HEK293 (cell line): ENCODE measurements at regions not wholly inside any gene's neighbourhood (a gene's known extent, or its start where the extent isn't known, plus 50 kb on each side); places are given as distances from the start of the nearest gene placed in this dataset.

Experiments used
- CTCF ChIP-seq: fragments of 450-650 bp; formaldehyde crosslinking; IDR thresholded peaks from 2 replicates; pipeline ENCODE4 v1.5.1; 2016; ENCODE audit warnings: missing biosample characterization, missing genetic modification characterization
- GLIS1 ChIP-seq: fragments of 450-650 bp; formaldehyde crosslinking; IDR thresholded peaks from 2 replicates; pipeline ENCODE4 v1.5.1; 2016; ENCODE audit warnings: missing biosample characterization, missing genetic modification characterization
- ZBTB1 ChIP-seq: fragments of 450-650 bp; formaldehyde crosslinking; IDR thresholded peaks from 2 replicates; pipeline ENCODE4 v1.5.1; 2016; ENCODE audit warnings: missing biosample characterization, missing genetic modification characterization
- ZNF112 ChIP-seq: fragments of 450-650 bp; formaldehyde crosslinking; IDR thresholded peaks from 2 replicates; pipeline ENCODE4 v1.5.0; 2017; ENCODE audit warnings: missing biosample characterization, missing genetic modification characterization
- ZNF23 ChIP-seq: fragments of 450-650 bp; formaldehyde crosslinking; IDR thresholded peaks from 2 replicates; pipeline ENCODE4 v1.5.1; 2016; ENCODE audit warnings: missing biosample characterization, missing genetic modification characterization, borderline replicate concordance
- ZNF391 ChIP-seq: fragments of 450-650 bp; formaldehyde crosslinking; IDR thresholded peaks from 2 replicates; pipeline ENCODE4 v1.5.1; 2016; ENCODE audit warnings: low read depth, missing biosample characterization, missing genetic modification characterization, borderline replicate concordance
- ZNF785 ChIP-seq: fragments of 450-650 bp; formaldehyde crosslinking; IDR thresholded peaks from 2 replicates; pipeline ENCODE4 v1.5.1; 2016; ENCODE audit warnings: missing biosample characterization, missing genetic modification characterization
- ZNF791 ChIP-seq: fragments of 450-650 bp; formaldehyde crosslinking; IDR thresholded peaks from 2 replicates; pipeline ENCODE4 v1.5.1; 2016; ENCODE audit warnings: missing biosample characterization, missing genetic modification characterization

DNA sequence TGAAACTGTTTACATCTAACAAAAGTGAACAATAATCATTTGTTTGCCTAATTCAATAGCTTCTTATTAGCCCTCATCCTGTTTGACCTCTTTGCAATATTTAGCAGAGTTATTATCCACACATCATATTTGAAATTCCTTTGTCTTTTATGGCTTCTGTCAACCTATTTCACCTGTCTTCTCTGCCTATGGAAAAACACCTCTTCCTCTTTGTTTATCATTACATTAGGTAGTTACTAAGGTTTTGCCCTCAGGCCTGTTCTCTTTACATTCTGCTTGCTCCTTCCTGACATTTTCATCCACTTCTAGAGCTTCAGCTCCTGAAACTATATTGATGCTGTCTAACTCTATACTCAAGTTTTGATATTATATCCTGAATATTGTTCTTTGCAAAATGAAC, 183.0 kb downstream of the SUCNR1 start:
- TF ChIP-seq ZNF23 (tag by site-specific recombination): no peak
- no peak for TF ChIP-seq CTCF (tag by site-specific recombination)
- no peak for TF ChIP-seq ZBTB1
- TF ChIP-seq ZNF391: no peak
- no peak for TF ChIP-seq ZNF791
- TF ChIP-seq ZNF785 (tag by site-specific recombination): no peak
- no peak for TF ChIP-seq ZNF112
- no peak for TF ChIP-seq GLIS1
